ENCODE measurements at regions not wholly inside any gene's neighbourhood (a gene's known extent, or its start where the extent isn't known, plus 50 kb on each side); places are given as distances from the start of the nearest gene placed in this dataset.

- no peak overlapping the region for H3K27ac ChIP-seq
- TF ChIP-seq CTCF (conservative IDR thresholded peaks at IDR 0.05) (no peak), ZFX (IDR thresholded peaks at IDR 0.05) (no peak)
Observed at GRCh38 chr7:50869108-50869725, 86.5 kb upstream of the GRB10 start.

GRCh38 chr7:50868426-50869100, 85.9 kb upstream of the GRB10 start:
- no peak overlapping the region for H3K27ac ChIP-seq
- TF ChIP-seq ZFX (IDR thresholded peaks at IDR 0.05): no peak
- TF ChIP-seq CTCF (conservative IDR thresholded peaks at IDR 0.05): no peak

- TF ChIP-seq CTCF (conservative IDR thresholded peaks at IDR 0.05) (no peak), ZFX (IDR thresholded peaks at IDR 0.05) (no peak)
- H3K27ac ChIP-seq: no peak overlapping the region
Observed at GRCh38 chr7:50867034-50867356, 84.3 kb upstream of the GRB10 start.

GRCh38 chr7:50866343-50867033, 83.8 kb upstream of the GRB10 start:
- no peak for TF ChIP-seq ZFX (IDR thresholded peaks at IDR 0.05)
- TF ChIP-seq CTCF (conservative IDR thresholded peaks at IDR 0.05): no peak
- H3K27ac ChIP-seq: no peak overlapping the region

- no peak for TF ChIP-seq CTCF (conservative IDR thresholded peaks at IDR 0.05)
- TF ChIP-seq ZFX (IDR thresholded peaks at IDR 0.05): no peak
- H3K27ac ChIP-seq: no peak overlapping the region
Observed at GRCh38 chr7:50865450-50865849, 82.8 kb upstream of the GRB10 start.

GRCh38 chr7:50864694-50865093, 82.0 kb upstream of the GRB10 start:
- H3K27ac ChIP-seq: no peak overlapping the region
- no peak for TF ChIP-seq ZFX (IDR thresholded peaks at IDR 0.05)
- no peak for TF ChIP-seq CTCF (conservative IDR thresholded peaks at IDR 0.05)

GRCh38 chr7:50863053-50863452, 80.4 kb upstream of the GRB10 start:
- TF ChIP-seq CTCF (conservative IDR thresholded peaks at IDR 0.05): no peak
- no peak for TF ChIP-seq ZFX (IDR thresholded peaks at IDR 0.05)
- no peak overlapping the region for H3K27ac ChIP-seq

All from C4-2B (cell line).